Skeletal muscle satellite cell (primary cell): ENCODE measurements at regions not wholly inside any gene's neighbourhood (a gene's known extent, or its start where the extent isn't known, plus 50 kb on each side); places are given as distances from the start of the nearest gene placed in this dataset.

ENCODE experiments used
- H3K27me3 ChIP-seq: 2 replicates; pipeline ENCODE4 v1.7.0; 2013; ENCODE audit warnings: low read length; ENCODE audit not compliant: control insufficient read depth, insufficient read depth
- H3K36me3 ChIP-seq: 2 replicates; pipeline ENCODE4 v1.7.0; 2013; ENCODE audit warnings: mild to moderate bottlenecking, control low read depth, low read length; ENCODE audit not compliant: insufficient read depth
- H3K4me1 ChIP-seq: 2 replicates; pipeline ENCODE4 v1.7.0; 2013; ENCODE audit warnings: low read length; ENCODE audit not compliant: control insufficient read depth, insufficient read depth
- H3K4me2 ChIP-seq: 2 replicates; pipeline ENCODE4 v1.7.0; 2013; ENCODE audit warnings: mild to moderate bottlenecking, low read length
- H3K4me3 ChIP-seq: 2 replicates; pipeline ENCODE4 v1.7.0; 2013; ENCODE audit warnings: low read length
- H3K9ac ChIP-seq: 2 replicates; pipeline ENCODE4 v1.7.0; 2013; ENCODE audit warnings: mild to moderate bottlenecking, low read depth, low read length, moderate library complexity
- H3K9me3 ChIP-seq: replicated peaks from 2 replicates; pipeline ENCODE4 v1.7.0; 2013; ENCODE audit warnings: mild to moderate bottlenecking, control low read depth, low read length

DNA sequence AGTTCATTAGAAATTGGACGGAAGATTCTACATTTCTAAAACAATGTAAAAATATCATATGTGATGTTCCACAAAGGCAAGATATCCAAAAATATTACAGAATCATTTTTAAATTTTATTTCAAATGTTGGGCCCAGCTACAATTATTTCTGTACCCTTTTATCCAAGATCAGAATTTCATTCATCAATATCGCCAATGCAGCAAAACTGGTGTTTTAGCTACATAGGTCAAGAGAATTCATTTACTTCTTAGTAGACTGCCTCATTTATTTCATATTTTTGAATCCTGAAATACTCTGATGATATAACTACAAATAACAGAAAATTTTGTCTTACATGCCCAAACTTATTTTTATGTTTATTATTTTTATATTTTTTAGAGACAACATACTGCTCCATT is 143.1 kb downstream of the CMPK2 start:
- Histone ChIP-seq H3K27me3 (no peaks in the 10 kb centered on the region), H3K4me2 (no peak overlapping the region), H3K4me3 (no peak overlapping the region), H3K36me3 (no peaks in the 10 kb centered on the region), H3K9me3 (peaks cover 3% of the 10 kb centered on the region), H3K4me1 (no peaks in the 10 kb centered on the region), H3K9ac (no peak overlapping the region)

DNA sequence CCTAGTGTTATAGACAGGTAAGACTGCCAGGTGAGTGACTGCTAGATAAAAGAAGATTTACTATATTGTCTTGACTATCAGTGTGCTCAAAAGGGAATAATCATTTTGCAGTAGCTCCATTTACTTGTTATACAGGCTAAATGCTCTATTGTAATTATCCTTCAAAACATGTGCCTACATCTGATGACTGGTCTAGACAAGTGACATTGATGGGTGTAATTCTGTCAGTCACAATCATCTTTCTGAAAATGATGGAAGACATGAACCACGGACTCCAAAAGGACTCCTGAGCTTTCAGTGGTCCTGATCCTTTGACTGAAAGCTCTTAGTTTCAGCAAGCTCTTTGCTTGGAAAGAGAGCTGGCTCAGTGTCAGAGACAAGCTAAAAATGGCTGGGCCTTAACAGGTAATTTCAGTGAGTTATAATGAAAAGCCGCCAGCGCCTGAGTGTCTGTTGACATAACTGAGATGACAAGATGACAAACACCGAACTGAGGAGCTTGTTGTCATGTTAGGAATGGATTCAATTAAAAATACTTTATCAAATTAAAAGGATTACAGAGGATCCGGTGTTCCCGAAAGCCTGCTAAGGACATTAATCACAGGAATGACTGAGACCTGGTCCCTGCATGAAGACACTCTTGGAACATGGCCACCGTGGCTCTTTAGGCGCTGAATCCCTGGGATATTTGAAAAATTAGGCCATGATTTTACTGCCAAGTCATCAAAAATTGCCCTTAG is 141.7 kb downstream of the CMPK2 start:
- H3K27me3 ChIP-seq = no peaks in the 10 kb centered on the region

DNA sequence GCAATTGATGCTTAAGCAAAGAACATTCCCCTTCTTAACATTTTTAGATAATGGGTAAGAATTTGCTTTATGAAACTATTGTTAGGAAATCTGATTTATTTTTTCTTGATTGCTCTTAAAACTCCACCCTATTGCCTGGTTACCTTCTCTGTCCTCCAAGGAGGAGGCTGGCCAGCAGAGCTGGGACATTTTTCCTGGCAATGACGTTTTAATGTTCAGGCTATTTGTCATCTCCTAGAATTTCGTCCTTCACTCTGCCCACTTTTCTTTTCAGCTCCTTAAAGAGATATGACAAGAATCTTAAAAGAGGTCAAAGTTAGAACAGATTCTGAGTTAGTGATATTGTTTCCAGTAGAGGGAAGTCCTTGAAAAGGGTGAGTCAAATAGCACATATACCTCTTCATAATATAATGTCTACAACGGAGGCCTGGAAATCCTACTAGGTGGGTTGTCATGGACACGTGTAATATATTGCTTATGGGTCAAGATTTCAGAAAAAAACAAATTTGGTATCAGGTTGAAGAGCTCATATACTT is 141.0 kb downstream of the CMPK2 start:
- no peaks in the 10 kb centered on the region for H3K27me3 ChIP-seq

More for the DNA sequence above, 141.7 kb downstream of the CMPK2 start:
- H3K4me1 ChIP-seq = no peaks in the 10 kb centered on the region
- H3K9ac ChIP-seq = no peak overlapping the region
- H3K9me3 ChIP-seq = peaks cover 3% of the 10 kb centered on the region
- no peak overlapping the region for H3K4me3 ChIP-seq
- H3K4me2 ChIP-seq = no peak overlapping the region
- no peaks in the 10 kb centered on the region for H3K36me3 ChIP-seq

DNA sequence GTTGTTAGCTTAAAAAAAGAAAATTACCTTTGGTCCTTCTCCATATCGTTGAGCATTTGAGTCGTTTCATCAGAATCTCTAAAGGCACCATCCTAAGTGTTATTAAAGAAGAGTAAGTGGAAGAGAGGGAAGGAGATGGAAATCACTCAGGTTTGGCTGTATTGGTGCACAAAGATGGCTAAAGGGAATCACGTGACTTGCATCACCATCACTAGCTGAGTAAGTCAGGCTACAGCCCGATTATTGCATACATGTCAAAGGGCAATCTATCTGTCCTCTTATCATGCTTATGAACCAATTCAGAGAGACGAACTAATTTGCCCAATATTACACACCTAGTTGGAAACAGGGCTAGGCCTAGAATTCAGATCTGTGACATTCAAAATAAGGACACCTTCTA is 137.6 kb downstream of the CMPK2 start:
- H3K4me1 ChIP-seq = no peaks in the 10 kb centered on the region
- no peak overlapping the region for H3K9ac ChIP-seq
- no peak overlapping the region for H3K4me2 ChIP-seq
- no peaks in the 10 kb centered on the region for H3K27me3 ChIP-seq
- no peaks in the 10 kb centered on the region for H3K36me3 ChIP-seq
- H3K4me3 ChIP-seq = no peak overlapping the region
- no peaks in the 10 kb centered on the region for H3K9me3 ChIP-seq

More for the DNA sequence above, 141.0 kb downstream of the CMPK2 start:
- no peak overlapping the region for H3K9ac ChIP-seq
- no peaks in the 10 kb centered on the region for H3K4me1 ChIP-seq
- H3K36me3 ChIP-seq = no peaks in the 10 kb centered on the region
- H3K4me3 ChIP-seq = no peak overlapping the region
- H3K4me2 ChIP-seq = no peak overlapping the region
- H3K9me3 ChIP-seq = no peaks in the 10 kb centered on the region

DNA sequence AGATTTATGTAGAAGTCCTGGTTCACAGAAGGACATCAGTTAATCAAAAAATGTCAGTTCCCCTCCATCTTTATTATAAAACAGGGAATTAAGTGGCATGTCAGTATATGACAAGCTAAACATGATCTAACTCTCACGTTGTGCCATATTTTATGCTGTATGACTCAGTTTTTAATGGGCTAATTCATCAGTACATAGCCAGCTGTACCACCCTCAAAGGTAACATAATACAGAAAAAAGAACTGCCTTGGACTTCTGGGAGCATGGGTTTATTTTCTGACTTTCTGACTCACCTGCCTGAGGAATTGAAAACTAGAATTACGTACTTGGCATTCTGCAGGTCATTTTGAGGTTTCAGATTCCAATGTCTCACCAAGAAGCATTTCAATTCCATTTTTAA is 135.7 kb downstream of the CMPK2 start:
- H3K4me1 ChIP-seq = no peaks in the 10 kb centered on the region

DNA sequence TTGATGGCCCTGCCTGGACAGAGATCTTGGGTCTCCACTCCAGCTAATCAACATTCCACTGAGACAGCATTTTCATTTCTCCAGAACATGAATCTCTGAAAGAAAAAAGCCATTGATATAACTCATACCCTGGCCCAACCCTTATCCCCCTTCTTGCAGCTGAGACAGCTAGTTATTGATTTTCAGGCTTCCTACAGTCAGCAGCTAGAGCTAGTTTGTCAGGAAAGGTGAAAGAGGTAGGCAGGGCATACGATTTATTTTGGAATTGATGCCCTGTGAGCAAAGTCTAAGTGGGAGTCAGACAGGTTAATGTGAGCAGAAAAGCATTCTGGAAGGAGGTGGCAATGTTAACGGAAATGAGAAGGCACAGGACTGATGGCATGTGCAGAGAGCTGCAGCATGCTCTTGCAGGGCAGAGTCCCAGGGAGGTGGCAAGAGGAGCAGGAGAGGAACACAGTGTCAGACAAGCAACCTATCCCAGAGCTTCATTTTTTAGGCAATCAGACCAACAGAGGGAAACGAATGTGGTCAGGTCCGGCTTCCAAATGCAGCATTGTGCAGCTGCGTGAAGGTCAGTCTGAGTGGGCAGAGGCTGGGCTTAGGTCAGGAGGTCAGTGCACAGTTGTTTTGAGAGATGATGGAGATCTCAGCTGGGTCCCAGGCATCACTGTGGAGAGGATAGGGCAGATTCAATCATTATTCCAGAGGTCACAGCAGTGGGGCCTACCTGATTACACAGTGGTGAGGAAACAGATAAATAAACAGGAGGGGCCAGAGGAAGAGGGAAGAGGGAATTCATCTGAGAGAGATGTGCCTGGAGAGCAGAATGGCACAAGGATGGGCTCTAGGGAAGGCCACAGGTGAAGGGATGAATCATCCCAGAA is 134.8 kb downstream of the CMPK2 start:
- no peaks in the 10 kb centered on the region for H3K4me1 ChIP-seq
- H3K4me2 ChIP-seq = no peak overlapping the region
- H3K27me3 ChIP-seq = no peaks in the 10 kb centered on the region
- no peaks in the 10 kb centered on the region for H3K9me3 ChIP-seq
- H3K4me3 ChIP-seq = no peak overlapping the region
- H3K9ac ChIP-seq = no peak overlapping the region
- no peaks in the 10 kb centered on the region for H3K36me3 ChIP-seq

More for the DNA sequence above, 135.7 kb downstream of the CMPK2 start:
- no peak overlapping the region for H3K4me2 ChIP-seq
- no peaks in the 10 kb centered on the region for H3K27me3 ChIP-seq
- H3K4me3 ChIP-seq = no peak overlapping the region
- no peaks in the 10 kb centered on the region for H3K36me3 ChIP-seq
- no peaks in the 10 kb centered on the region for H3K9me3 ChIP-seq
- H3K9ac ChIP-seq = no peak overlapping the region

DNA sequence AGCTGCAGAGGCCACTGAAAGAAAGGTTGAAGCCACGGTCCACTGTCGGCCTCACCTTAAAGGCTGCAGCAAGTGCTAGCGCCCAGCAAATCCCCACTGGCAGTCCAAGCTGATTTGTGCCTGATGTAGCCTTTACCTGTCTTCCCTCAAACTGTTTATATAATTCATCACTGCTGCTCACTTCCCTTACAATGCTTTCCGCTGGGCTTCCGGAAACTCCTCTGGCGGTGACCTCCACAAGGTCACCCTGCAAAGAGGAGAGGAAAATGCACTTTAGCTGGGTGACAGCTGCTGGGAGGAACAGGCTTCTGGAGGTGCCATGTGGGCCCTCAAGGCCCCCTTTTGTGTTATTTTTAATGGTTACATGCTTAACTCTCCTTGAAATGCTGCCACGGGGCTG is 126.2 kb downstream of the CMPK2 start:
- no peaks in the 10 kb centered on the region for H3K9me3 ChIP-seq
- no peak overlapping the region for H3K9ac ChIP-seq
- no peak overlapping the region for H3K4me3 ChIP-seq
- H3K4me1 ChIP-seq = no peaks in the 10 kb centered on the region
- no peak overlapping the region for H3K4me2 ChIP-seq
- no peaks in the 10 kb centered on the region for H3K36me3 ChIP-seq
- no peaks in the 10 kb centered on the region for H3K27me3 ChIP-seq

DNA sequence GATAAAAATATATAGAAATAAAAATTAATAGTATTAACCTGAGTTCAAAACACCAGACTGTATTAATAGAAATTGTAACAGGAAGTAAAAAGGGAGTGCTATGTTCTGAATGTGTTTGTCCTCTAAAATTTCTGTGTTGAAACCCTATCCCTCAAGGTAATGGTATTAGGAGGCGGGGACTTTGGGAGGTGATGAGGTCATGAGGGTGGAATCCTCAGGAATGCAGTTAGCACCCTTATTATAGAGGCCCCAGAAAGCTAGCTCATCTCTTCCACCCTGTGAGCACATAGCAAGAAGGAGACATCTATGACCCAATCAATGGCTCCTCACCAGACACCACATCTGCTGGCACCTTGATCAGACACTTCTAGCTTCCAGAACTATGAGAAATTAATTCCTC is 124.5 kb downstream of the CMPK2 start:
- no peak overlapping the region for H3K4me3 ChIP-seq
- no peaks in the 10 kb centered on the region for H3K27me3 ChIP-seq

DNA sequence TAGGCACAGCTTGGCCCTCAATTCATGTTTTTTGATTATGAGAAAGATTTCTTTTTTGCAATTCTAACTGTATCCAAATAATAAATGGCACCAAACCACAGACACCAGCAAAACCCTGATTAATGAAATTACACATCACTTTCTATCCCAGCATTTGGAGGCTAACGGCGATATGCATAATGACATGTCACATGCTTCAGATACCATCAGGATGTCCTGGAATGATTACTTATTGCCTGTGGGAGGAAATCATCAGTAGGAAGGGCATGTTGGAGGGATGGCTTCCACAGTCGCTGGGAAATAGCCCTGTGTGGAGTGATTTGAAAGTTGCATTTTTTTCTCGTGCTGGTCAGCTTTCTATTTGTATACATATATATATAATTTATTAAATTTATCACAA is 121.7 kb downstream of the CMPK2 start:
- Histone ChIP-seq H3K9ac (no peak overlapping the region), H3K4me2 (no peak overlapping the region), H3K27me3 (no peaks in the 10 kb centered on the region), H3K4me3 (no peak overlapping the region), H3K36me3 (no peaks in the 10 kb centered on the region), H3K9me3 (no peaks in the 10 kb centered on the region), H3K4me1 (no peaks in the 10 kb centered on the region)

More for the DNA sequence above, 124.5 kb downstream of the CMPK2 start:
- no peaks in the 10 kb centered on the region for H3K4me1 ChIP-seq
- no peaks in the 10 kb centered on the region for H3K36me3 ChIP-seq
- no peak overlapping the region for H3K4me2 ChIP-seq
- H3K9ac ChIP-seq = no peak overlapping the region
- H3K9me3 ChIP-seq = no peaks in the 10 kb centered on the region

DNA sequence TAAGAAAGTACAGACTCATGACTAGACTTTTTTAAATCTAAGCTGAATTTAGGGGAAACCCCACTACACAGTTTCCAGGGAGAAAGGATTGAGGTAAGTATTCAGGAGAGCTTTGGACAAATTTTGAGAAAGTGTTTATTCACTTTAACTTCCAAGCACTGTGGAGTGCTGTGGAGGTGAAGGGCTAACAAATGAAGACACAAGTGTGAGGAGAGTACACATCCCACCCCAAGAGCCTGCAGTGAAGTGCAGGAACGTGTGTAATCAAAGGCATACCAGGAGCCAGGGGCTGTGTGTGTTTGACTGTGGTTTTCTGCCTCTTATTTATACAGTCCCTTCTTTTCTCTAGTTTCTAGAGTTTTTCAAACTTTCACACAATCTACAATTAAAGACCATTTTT is 118.3 kb downstream of the CMPK2 start:
- Histone ChIP-seq H3K4me2 (no peak overlapping the region), H3K27me3 (no peaks in the 10 kb centered on the region), H3K9ac (no peak overlapping the region), H3K36me3 (no peaks in the 10 kb centered on the region), H3K4me1 (no peaks in the 10 kb centered on the region), H3K9me3 (no peaks in the 10 kb centered on the region), H3K4me3 (no peak overlapping the region)

DNA sequence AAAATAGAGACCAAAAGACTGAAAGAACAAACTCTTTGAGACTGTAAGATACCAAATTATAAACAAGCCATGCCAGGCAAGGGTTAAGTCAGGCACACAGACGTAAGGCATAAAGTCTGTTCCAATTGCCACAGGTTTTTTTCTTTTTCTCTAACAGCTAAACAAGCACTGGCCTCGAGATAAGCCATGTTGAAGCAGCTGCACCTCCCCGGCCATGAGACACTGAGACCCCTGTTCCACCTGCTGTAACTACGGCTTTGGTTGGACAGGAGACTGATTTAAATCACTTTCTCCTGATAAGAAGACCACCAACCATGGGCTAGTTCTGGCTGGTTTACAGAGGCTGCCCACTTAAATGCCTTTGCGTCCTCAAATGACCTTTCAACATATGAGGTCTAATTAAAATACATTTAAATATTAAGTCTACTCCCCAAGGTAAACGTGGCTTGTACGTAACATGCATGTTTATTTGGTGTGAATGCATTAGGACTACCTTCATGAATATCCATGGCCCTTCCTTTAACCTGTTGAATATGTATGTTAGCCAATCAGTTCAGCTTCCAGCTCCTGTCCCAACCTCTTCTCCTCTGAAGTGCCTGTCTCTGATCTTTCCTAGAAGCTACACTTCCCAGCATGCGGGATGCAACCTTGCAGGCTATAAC is 117.2 kb downstream of the CMPK2 start:
- no peak overlapping the region for H3K9ac ChIP-seq
- H3K36me3 ChIP-seq = no peaks in the 10 kb centered on the region
- no peak overlapping the region for H3K4me3 ChIP-seq
- H3K9me3 ChIP-seq = no peaks in the 10 kb centered on the region
- H3K4me1 ChIP-seq = no peaks in the 10 kb centered on the region
- H3K4me2 ChIP-seq = no peak overlapping the region
- no peaks in the 10 kb centered on the region for H3K27me3 ChIP-seq
